NCI-H748 (cell line): ENCODE measurements at regions not wholly inside any gene's neighbourhood (a gene's known extent, or its start where the extent isn't known, plus 50 kb on each side); places are given as distances from the start of the nearest gene placed in this dataset.

Experiments
- DNase-seq: peaks from one replicate; lab custom pipeline; 2025; ENCODE audit not compliant: unreplicated experiment; lab: John Stamatoyannopoulos, UW

GRCh38 chr22:27193636-27194035 is 536.2 kb downstream of the MIAT start:
- DNase-seq: no peak

- DNase-seq: no peak
Observed at GRCh38 chr22:27194096-27194748, 536.8 kb downstream of the MIAT start.

GRCh38 chr22:27195094-27195493 is 537.7 kb downstream of the MIAT start:
- no peak for DNase-seq

- no peak for DNase-seq
Observed at GRCh38 chr22:27195494-27195893, 538.1 kb downstream of the MIAT start.

GRCh38 chr22:27196606-27197005 is 539.2 kb downstream of the MIAT start:
- DNase-seq: no peak

GRCh38 chr22:27197052-27197451 is 539.7 kb downstream of the MIAT start:
- DNase-seq: no peak

GRCh38 chr22:27197618-27198017 is 540.2 kb downstream of the MIAT start:
- no peak for DNase-seq

- no peak for DNase-seq
Observed at GRCh38 chr22:27198518-27199035, 541.2 kb downstream of the MIAT start.

- no peak for DNase-seq
Observed at GRCh38 chr22:27199354-27199753, 542.0 kb downstream of the MIAT start.

- DNase-seq: no peak
Observed at GRCh38 chr22:27201276-27201675, 543.9 kb downstream of the MIAT start.

GRCh38 chr22:27201741-27202140 is 544.4 kb downstream of the MIAT start:
- DNase-seq: no peak

GRCh38 chr22:27203276-27203660 is 545.9 kb downstream of the MIAT start:
- DNase-seq: no peak

- DNase-seq: no peak
Observed at GRCh38 chr22:27204280-27204679, 546.9 kb downstream of the MIAT start.

GRCh38 chr22:27204817-27205216 is 547.4 kb downstream of the MIAT start:
- no peak for DNase-seq

- no peak for DNase-seq
Observed at GRCh38 chr22:27205492-27206373, 548.3 kb downstream of the MIAT start.

- DNase-seq: no peak
Observed at GRCh38 chr22:27206374-27207133, 549.2 kb downstream of the MIAT start.

- DNase-seq: no peak
Observed at GRCh38 chr22:27207266-27207665, 549.9 kb downstream of the MIAT start.

- no peak for DNase-seq
Observed at GRCh38 chr22:27207907-27208306, 550.5 kb downstream of the MIAT start.

- DNase-seq: no peak
Observed at GRCh38 chr22:27210111-27210730, 552.8 kb downstream of the MIAT start.

GRCh38 chr22:27212102-27212501 is 554.7 kb downstream of the MIAT start:
- no peak for DNase-seq

GRCh38 chr22:27212617-27213177 is 555.3 kb downstream of the MIAT start:
- no peak for DNase-seq
